GM18861 (cell line): ENCODE measurements at regions not wholly inside any gene's neighbourhood (a gene's known extent, or its start where the extent isn't known, plus 50 kb on each side); places are given as distances from the start of the nearest gene placed in this dataset.

Experiments
- ATAC-seq: cut with Tn5 transposase; IDR thresholded peaks from one replicate; pipeline ENCODE4 v1.9.1; 2021; ENCODE audit not compliant: unreplicated experiment

DNA sequence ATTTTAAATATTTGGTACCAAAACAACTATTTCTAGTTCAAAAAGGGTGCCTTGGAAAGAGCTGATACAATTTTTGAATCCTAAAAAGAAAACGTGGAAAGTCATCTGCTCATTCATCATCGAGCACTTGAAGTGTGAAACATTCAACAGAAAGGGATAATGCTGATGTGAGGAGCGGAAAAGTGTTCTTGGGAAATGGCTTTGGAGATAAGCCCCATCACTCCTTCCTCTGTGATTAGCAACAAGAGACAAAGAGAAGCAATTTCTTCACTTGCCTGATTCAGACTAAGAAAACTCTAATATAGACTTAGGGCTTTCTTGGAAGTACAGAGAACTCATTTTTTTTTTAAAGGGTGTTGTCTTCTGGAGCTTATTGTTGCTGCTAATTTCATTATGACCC is 74.9 kb downstream of the C9orf152 start:
- ATAC-seq: no peak

DNA sequence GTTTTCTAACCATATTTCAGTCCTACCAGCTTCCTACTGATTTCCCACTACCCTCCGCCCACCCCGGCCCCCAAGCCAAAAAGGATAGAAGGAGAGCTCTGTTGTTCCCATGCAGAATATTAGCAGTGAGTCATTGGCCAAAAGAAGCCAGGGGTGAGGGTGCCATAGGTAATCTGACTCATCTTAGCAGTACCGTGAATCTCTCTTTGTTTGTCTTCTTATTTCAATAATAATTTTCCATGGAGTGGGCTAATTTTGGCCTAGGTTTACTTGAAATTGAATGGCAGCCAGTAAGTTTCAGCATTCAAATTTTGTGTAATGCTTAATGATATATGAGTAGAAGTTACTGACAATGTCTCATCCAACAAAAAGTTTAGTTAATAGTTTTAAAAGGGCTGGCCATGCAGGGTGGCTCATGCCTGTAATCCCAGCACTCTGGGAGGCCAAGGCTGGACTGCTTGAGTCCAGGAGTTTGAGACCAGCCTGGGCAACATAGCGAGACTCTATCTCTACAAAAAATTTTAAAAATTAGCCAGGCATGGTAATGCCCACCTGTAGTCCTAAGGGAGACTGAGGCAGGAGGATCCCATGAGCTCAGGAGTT is 74.2 kb downstream of the C9orf152 start:
- ATAC-seq: no peak

DNA sequence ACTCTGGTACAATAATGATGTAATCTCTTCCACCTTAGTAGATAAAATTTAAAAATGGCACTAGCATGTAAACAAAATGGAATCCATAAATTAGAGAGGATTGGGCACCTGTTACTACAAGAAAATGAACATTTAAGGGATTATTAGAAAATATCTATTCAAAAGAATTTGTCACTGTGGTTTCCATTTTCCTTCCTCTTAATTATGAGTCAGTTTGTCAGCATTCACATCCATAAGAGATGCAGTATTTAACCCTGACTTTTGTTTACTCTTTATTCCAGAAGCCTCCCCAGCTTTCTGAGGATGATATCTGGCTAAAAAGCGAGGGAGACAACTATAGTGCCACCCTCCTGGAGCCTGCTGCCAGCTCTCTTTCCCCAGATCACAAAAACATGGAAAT is 72.1 kb downstream of the C9orf152 start:
- no peak for ATAC-seq

DNA sequence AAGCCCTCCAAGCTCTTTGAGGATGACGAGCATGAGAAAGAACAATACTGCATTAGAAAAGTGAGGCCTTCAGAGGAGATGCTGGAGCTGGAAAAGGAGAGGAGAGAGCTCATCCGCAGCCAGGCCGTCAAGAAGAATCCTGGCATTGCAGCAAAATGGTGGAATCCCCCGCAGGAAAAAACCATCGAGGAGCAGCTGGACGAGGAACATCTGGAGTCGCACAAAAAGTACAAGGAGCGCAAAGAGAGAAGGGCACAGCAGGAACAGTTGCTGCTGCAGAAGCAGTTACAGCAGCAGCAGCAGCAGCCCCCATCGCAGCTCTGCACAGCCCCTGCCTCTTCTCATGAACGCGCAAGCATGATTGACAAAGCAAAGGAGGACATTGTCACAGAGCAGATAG is 71.2 kb downstream of the C9orf152 start:
- ATAC-seq: no peak

DNA sequence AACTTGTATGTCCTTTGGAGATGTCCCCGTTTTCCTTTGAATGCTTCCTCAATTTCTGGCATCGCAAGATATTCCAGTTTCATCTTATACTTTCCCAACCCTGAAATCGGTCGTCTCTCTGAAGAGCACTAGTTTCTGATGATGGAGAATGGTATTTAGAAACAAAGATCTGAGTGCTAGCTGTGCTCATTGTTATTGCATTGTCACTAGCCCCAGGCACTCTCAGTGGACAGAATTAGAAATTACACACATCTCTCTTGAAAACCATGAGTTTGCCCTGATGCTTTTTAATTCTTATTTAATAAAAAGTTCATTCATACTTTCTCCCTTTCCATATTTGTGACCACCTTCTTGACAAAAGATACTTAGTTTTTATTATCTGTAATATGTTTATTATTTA is 67.7 kb downstream of the C9orf152 start:
- ATAC-seq: no peak

DNA sequence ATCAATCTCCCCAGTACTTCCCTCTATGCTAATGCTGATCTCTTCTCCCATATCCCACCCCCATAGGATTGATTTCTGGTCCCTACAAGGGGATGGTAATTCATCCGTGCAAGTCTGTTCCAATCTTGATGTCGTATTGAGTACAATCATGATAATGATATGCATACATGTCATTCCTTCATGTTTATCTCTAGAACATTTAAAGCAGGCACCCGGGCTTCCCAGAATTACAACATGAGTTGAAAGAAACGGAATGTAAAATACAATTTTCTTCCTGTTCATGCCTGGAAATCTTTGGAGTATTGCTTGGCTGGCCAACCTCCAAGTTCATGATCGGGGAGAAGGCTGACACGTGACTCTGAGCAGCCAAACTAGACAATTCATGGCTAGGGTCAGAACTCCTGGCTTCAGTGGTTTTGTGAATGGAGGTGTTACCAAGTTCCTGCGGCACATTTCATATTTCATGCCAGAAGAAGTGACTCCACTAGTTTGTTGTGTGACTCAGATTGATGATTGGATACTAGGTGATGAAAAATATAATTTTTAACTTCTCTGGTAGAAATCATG is 66.6 kb downstream of the C9orf152 start:
- ATAC-seq: no peak

DNA sequence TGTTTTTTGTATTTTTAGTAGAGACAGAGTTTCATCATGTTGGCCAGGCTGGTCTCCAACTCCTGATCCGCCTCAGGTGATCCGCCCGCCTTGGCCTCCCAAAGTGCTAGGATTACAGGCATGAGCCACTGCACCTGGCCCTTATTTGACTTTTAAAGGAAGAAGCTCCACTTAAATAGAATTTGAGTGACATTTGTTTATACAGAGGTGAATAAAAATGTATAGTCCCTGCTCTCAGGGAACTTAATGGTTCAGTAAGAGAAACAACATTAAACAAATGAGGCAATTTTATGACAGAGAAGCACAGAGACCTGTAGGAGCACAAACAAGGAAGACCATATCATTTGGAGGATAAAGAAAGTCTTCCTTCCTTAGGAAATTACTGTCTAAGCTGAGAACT is 65.7 kb downstream of the C9orf152 start:
- no peak for ATAC-seq

DNA sequence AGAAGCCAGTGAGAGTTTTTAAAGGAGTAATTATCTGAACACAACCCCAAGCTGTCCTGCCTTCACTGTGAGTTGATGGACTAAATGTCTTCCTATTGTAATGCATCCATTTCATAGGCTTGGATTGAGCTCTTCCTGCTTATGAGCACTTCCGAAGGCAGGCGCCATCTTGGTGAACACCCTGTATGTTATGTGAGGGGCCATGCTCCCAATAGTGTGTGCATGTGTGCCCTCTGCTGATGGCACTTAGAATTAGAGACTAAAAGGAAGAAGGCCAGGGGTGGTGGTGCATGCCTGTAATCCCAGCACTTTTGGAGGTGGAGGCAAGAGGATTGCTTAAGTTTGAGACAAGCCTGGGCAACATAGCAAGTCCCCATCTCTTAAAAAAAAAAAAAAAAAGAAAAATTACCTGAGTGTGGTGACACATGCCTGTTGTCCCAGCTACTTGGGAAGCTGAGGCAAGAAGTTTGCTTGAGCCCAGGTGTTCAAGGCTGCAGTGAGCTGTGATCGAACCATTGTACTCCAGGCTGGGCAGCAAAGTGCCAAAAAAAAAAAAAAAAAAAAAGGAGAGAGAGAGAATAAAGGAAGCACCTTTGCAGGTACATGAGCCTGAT is 65.0 kb downstream of the C9orf152 start:
- no peak for ATAC-seq

DNA sequence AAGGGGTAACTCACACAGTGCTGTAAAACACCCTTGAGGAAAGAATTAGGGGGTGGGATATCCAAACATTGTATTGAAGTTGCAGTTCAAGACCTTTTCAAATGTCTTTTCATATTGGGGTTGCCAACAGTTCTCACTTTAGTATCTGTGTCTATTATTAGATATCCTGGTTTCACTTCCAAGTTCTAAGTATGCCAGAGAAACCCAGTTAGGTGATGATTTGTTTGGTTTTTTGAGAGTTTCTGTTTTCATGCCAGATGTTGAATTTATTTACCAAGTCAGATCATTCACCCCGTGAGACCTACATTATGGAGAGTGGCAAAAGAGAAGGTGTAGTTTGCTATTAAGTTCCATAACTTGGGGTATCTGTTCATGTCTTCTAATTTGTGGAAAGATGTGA is 64.5 kb downstream of the C9orf152 start:
- ATAC-seq: peak; percentile 59

DNA sequence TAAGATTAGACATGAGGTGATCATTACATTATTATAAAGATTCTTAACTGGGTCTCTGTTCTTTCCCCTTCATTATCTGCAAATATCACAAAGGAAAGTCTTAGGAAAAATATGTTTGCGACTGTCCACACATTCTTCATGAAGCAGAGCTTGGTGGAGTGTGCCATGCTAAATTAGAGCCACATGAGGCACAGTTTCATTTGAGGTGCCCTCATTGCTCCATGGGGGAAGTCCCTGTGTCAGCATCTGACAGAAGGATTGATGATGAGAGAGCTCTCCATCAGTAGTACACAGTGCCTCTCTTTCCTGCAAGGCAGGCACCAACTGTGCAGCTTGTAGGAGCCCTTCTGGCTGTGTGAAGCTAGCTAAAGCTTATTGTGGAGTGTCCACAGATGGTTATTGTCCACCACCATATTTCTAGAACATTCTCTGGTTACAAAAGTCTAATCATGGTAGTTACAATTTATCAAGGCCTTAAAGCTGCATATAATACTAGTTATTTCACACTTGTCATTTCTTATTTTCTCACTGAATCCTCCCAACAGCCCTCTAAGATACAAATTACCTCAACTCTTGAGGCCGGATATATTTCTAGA is 63.9 kb downstream of the C9orf152 start:
- ATAC-seq: peak; percentile 53

DNA sequence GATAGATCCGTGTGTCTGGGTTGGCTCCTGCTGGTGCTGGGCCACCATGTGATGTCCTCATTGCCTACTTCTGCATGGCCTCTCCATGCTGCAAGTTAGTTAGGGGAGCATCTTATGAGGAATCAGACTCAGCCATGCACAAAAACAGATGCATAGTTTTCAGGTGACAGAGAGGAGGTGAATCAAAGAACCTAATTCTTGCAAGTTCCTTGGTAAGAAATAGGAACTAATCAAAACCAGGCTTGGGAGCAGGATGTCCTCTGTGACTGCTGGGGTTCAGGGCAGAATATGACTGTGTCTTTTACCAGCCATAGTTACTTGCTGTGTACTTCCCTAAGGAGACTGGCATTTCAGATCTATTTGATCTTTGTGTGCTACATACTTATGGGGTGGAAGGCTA is 61.6 kb downstream of the C9orf152 start:
- no peak for ATAC-seq

DNA sequence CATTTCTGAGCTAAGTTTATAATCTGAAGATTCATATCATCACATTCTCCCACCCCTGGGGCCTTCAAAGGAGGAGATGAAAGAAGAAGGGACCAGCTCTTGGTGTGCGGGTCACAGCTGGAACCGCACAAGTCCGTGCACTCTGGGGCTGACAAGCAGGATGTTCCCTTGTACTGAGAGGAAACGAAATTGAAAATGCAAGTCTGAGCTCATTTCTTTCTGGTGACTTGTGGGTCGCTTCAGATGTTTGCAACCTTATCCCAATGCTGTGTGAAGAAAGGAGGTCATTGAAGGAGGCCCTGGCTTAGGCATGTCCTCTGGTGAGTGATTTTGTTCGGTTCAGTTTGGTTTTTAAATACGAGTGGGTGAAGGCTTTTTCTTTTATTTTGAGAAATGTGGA is 59.6 kb downstream of the C9orf152 start:
- ATAC-seq: peak; percentile 55

DNA sequence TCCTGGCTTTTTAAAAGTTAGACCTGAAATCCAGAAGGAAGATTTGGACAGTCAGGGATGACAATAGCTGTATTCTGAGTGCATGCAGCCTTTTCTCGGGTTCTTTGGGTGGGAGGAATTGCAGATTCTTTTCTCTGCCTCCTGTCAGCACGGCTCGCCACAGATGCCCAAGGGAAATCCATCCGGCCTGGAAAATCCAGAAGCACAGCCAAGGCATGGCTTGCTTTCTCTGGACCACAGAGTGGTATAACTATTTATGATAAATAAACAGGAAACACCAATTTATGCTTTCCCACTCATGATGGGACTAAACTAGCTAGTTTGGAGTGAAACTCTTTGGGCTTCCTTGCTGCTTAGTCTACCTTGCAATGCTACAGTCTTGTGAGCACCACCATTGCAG is 59.1 kb downstream of the C9orf152 start:
- ATAC-seq: no peak
